ENCODE measurements at regions not wholly inside any gene's neighbourhood (a gene's known extent, or its start where the extent isn't known, plus 50 kb on each side); places are given as distances from the start of the nearest gene placed in this dataset.

DNA sequence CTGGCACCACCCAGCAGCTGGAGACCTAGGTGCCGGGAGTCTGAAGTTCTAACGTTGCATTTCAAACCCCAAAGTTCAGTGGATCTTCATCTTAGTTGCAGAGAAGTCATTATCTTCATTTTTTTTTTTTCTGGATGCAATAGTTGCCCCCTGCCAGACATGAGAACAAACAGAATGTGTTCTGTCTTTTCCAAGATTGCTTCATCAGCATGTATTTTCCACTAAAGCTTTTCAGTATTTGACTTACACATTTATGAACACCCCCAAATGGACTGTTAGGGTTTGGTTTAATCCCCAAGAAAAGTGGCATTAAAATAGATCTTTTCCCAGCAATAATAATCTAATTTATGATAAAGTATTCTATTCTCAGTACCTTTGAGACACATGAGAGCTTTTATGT lies 135.2 kb upstream of the OSMR start:
- FAIRE-seq, result no peak
- 89% methylated on average over 2 of the region's 2 CpGs; no CpG with 5 or more reads in 1 of the 2 experiments for WGBS, 2 experiments (ENCODE audit: extremely low coverage in 1 of 2, insufficient coverage in 1 of 2, insufficient read length in 1 of 2, insufficient replicate concordance in 2 of 2, low coverage in 1 of 2, low lambda C conversion rate in 2 of 2, missing lambda C conversion rate in 1 of 2)
- H3K27ac ChIP-seq (ENCODE audit: low read depth, low read length), result no peak overlapping the region

More for the DNA sequence above, 135.2 kb upstream of the OSMR start:
- Histone ChIP-seq H2BK20ac (ENCODE audit: low read length) (no peak overlapping the region), H2BK5ac (ENCODE audit: low read depth, low read length) (no peak overlapping the region), H2AFZ (ENCODE audit: low read length) (no peak overlapping the region), H2BK12ac (ENCODE audit: low read depth, low read length) (no peak overlapping the region), H3K4me1 (replicated peaks in 1 of 4; ENCODE audit: control insufficient read depth in 3 of 4, insufficient read depth in 4 of 4, low read length in 3 of 4) (no peaks in the 10 kb centered on the region), H3K56ac (replicated peaks; ENCODE audit: insufficient read length, low read depth, low read length) (no peak overlapping the region), H4K91ac (replicated peaks; ENCODE audit: insufficient read length, low read length) (no peak overlapping the region), H4K5ac (ENCODE audit: insufficient read length, low read depth, low read length) (no peak overlapping the region), H3K4me3 (ENCODE audit: extremely low read depth in 1 of 4, insufficient read depth in 2 of 4, low read depth in 3 of 4, low read length in 4 of 4) (no peak overlapping the region), H3K27me3 (replicated peaks in 1 of 4; ENCODE audit: control insufficient read depth in 3 of 4, extremely low read depth in 1 of 4, insufficient read depth in 3 of 4, low read length in 3 of 4) (no peaks in the 10 kb centered on the region), H3K14ac (ENCODE audit: insufficient read length) (no peak overlapping the region), H3K36me3 (ENCODE audit: control insufficient read depth in 2 of 4, insufficient read depth in 4 of 4, low read length in 3 of 4) (no peaks in the 10 kb centered on the region), H3K23ac (ENCODE audit: insufficient read length) (no peak overlapping the region), H3K9me3 (ENCODE audit: insufficient read depth in 2 of 2, low read depth in 1 of 2, low read length in 1 of 2) (no peaks in the 10 kb centered on the region), H3K9ac (replicated peaks in 1 of 4; ENCODE audit: extremely low read depth in 1 of 4, low read depth in 3 of 4, low read length in 3 of 4) (no peak overlapping the region), H4K8ac (ENCODE audit: extremely low read depth, insufficient read depth, low read length) (no peak overlapping the region), H3K23me2 (ENCODE audit: low read depth, low read length) (no peaks in the 10 kb centered on the region), H3K79me2 (ENCODE audit: control insufficient read depth in 1 of 2, insufficient read depth in 2 of 2, low read length in 2 of 2) (no peaks in the 10 kb centered on the region), H2BK120ac (replicated peaks; ENCODE audit: low read depth, low read length) (no peak overlapping the region), H3K4me2 (ENCODE audit: insufficient read depth in 1 of 2, low read depth in 2 of 2, low read length in 2 of 2) (no peak overlapping the region), H2BK15ac (ENCODE audit: low read length) (no peak overlapping the region), H3K79me1 (ENCODE audit: low read depth, low read length) (no peaks in the 10 kb centered on the region), H2AK5ac (ENCODE audit: low read depth, low read length) (no peak overlapping the region), H3K4ac (replicated peaks; ENCODE audit: insufficient read length, low read depth, low read length) (no peak overlapping the region), H3K18ac (ENCODE audit: extremely low read depth, low read length) (no peak overlapping the region), H4K20me1 (replicated peaks in 1 of 2; ENCODE audit: control insufficient read depth in 1 of 2, insufficient read depth in 2 of 2, low read length in 2 of 2) (no peaks in the 10 kb centered on the region)
- DNase-seq (ENCODE audit: low read depth in 1 of 2, low spot score in 2 of 2), result no peak
- ChIA-PET POLR2A (ENCODE audit: partially characterized antibody) (interaction anchor here (1.1 kb wide), 1 partner anchor 13 kb away, joined by 4 read pairs; no protein-coding TSS in a partner anchor), CTCF (ENCODE audit: partially characterized antibody) (interaction anchor here (0.7 to 0.9 kb wide), 2 partner anchors 41 to 99 kb away, joined by 3 read pairs; no protein-coding TSS in a partner anchor)
- TF ChIP-seq TAF7 (optimal IDR thresholded peaks at IDR 0.05; ENCODE audit: borderline replicate concordance, low read depth, low read length) (no peak), SP4 (IDR thresholded peaks at IDR 0.05; ENCODE audit: low read length) (no peak), YY1 (IDR thresholded peaks at IDR 0.05; ENCODE audit: low read depth, low read length) (no peak), TEAD4 (IDR thresholded peaks at IDR 0.05; ENCODE audit: low read depth, low read length) (no peak), JUND (IDR thresholded peaks at IDR 0.05; ENCODE audit: low read length) (no peak), EP300 (IDR thresholded peaks at IDR 0.05; ENCODE audit: borderline replicate concordance in 1 of 2, low read depth in 2 of 2, low read length in 2 of 2) (no peak)

All from H1 (cell line).